Endometrium (tissue), 2 donors: ENCODE measurements at regions not wholly inside any gene's neighbourhood (a gene's known extent, or its start where the extent isn't known, plus 50 kb on each side); places are given as distances from the start of the nearest gene placed in this dataset.

Experiments used
- FAIRE-seq: peaks from 2 replicates; lab custom pipeline; 2012; peaks lifted over from hg19 to GRCh38; lab: Jason Lieb, UNC
- donor health status: control.
- donor health status: control.

- no peak for FAIRE-seq
Measured at GRCh38 chr4:22217480-22217879, 268.9 kb upstream of the KCNIP4 start.

- no peak for FAIRE-seq
Measured at GRCh38 chr4:22216278-22216677, 267.7 kb upstream of the KCNIP4 start.

GRCh38 chr4:22215084-22215483, 266.5 kb upstream of the KCNIP4 start:
- FAIRE-seq = no peak

- no peak for FAIRE-seq
Measured at GRCh38 chr4:22203711-22204011, 255.1 kb upstream of the KCNIP4 start.

- peak; percentile 97 for FAIRE-seq
Measured at GRCh38 chr4:22202975-22203710, 254.6 kb upstream of the KCNIP4 start.

- no peak for FAIRE-seq
Measured at GRCh38 chr4:22202246-22202974, 253.8 kb upstream of the KCNIP4 start.

- FAIRE-seq = no peak
Measured at GRCh38 chr4:22201256-22201655, 252.7 kb upstream of the KCNIP4 start.

GRCh38 chr4:22196551-22196950, 248.0 kb upstream of the KCNIP4 start:
- no peak for FAIRE-seq

GRCh38 chr4:22192084-22192511, 243.5 kb upstream of the KCNIP4 start:
- FAIRE-seq = no peak

GRCh38 chr4:22191565-22191964, 243.0 kb upstream of the KCNIP4 start:
- FAIRE-seq = no peak

GRCh38 chr4:22190855-22191254, 242.3 kb upstream of the KCNIP4 start:
- no peak for FAIRE-seq

- FAIRE-seq = no peak
Measured at GRCh38 chr4:22187203-22187820, 238.7 kb upstream of the KCNIP4 start.

- no peak for FAIRE-seq
Measured at GRCh38 chr4:22181736-22182135, 233.2 kb upstream of the KCNIP4 start.

- FAIRE-seq = no peak
Measured at GRCh38 chr4:22179124-22179874, 230.7 kb upstream of the KCNIP4 start.

- no peak for FAIRE-seq
Measured at GRCh38 chr4:22174640-22175039, 226.1 kb upstream of the KCNIP4 start.

- FAIRE-seq = no peak
Measured at GRCh38 chr4:22170353-22170752, 221.8 kb upstream of the KCNIP4 start.

GRCh38 chr4:22167201-22167600, 218.6 kb upstream of the KCNIP4 start:
- peak; percentile 98 for FAIRE-seq

- no peak for FAIRE-seq
Measured at GRCh38 chr4:22162454-22162853, 213.9 kb upstream of the KCNIP4 start.

GRCh38 chr4:22130741-22131140, 182.2 kb upstream of the KCNIP4 start:
- FAIRE-seq = no peak

- FAIRE-seq = no peak
Measured at GRCh38 chr4:22129454-22130029, 181.0 kb upstream of the KCNIP4 start.

- FAIRE-seq = no peak
Measured at GRCh38 chr4:22122062-22122461, 173.5 kb upstream of the KCNIP4 start.

GRCh38 chr4:22115262-22115661, 166.7 kb upstream of the KCNIP4 start:
- no peak for FAIRE-seq
